ENCODE measurements at regions not wholly inside any gene's neighbourhood (a gene's known extent, or its start where the extent isn't known, plus 50 kb on each side); places are given as distances from the start of the nearest gene placed in this dataset.

DNA sequence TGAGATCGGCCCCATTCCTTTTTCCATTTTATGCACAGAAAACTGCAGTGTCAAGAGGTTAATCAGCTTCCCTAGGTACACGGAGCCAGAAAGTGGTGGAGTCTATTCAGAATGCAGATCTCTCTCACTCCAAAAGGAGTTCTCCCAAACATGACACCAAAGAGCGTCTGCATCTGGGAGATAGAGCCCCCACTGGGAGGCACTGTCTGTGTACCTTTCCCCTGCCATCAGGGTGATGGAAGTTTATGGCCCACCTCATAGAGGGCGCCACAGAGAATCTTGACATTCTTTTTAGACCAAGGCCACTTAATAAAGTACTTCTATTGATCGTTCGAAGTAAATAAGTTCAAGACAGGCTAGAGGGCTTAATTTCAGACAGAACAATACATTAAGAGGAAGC lies 493.7 kb upstream of the ERCC4 start:
- Histone ChIP-seq H3K36me3 (no peaks in the 10 kb centered on the region), H3K9me3 (peaks cover 0 to 6% (median 0%) of the 10 kb centered on the region in 11 donors), H3K27ac (no peak overlapping the region), H3K27me3 (peaks cover 0 to 5% (median 0%) of the 10 kb centered on the region in 7 donors), H3K4me1 (no peaks in the 10 kb centered on the region), H3K4me3 (no peak overlapping the region)
- ATAC-seq (no peak), DNase-seq (no peak)
- intact Hi-C loops (cut with DNase I): no loop called here
- WGBS, 2 donors: 55 to 65% methylated on average over 6 of the region's 6 CpGs
- TF ChIP-seq, protein P1, sequence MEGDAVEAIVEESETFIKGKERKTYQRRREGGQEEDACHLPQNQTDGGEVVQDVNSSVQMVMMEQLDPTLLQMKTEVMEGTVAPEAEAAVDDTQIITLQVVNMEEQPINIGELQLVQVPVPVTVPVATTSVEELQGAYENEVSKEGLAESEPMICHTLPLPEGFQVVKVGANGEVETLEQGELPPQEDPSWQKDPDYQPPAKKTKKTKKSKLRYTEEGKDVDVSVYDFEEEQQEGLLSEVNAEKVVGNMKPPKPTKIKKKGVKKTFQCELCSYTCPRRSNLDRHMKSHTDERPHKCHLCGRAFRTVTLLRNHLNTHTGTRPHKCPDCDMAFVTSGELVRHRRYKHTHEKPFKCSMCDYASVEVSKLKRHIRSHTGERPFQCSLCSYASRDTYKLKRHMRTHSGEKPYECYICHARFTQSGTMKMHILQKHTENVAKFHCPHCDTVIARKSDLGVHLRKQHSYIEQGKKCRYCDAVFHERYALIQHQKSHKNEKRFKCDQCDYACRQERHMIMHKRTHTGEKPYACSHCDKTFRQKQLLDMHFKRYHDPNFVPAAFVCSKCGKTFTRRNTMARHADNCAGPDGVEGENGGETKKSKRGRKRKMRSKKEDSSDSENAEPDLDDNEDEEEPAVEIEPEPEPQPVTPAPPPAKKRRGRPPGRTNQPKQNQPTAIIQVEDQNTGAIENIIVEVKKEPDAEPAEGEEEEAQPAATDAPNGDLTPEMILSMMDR (IDR thresholded peaks at IDR 0.05): no peak

DNA sequence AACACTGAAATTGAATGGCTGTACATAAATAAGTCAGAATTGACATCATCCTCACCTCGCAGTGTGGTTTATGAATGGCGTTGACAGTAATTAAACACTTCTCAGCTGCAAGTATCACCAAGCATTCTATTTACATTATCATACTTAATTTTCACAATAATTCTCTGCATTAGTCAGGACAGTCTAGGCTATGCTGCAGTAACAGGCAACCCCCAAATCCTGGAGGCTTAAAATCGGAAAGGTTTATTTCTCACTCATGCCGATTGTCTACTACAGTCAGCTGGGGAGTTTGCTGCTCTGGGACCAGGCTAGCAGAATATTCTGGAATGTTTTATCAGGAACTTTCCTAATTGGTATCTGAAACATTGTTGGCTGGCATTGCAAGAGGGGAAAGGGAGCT lies 493.2 kb upstream of the ERCC4 start:
- Histone ChIP-seq H3K4me1 (no peaks in the 10 kb centered on the region), H3K36me3 (no peaks in the 10 kb centered on the region), H3K27me3 (peaks cover 0 to 5% (median 0%) of the 10 kb centered on the region in 7 donors), H3K27ac (no peak overlapping the region), H3K9me3 (peaks cover 0 to 6% (median 0%) of the 10 kb centered on the region in 11 donors), H3K4me3 (no peak overlapping the region)
- intact Hi-C loops (cut with DNase I): no loop called here
- TF ChIP-seq, protein P1 (IDR thresholded peaks at IDR 0.05): no peak
- 92 to 93% methylated on average over 4 of the region's 4 CpGs for WGBS, 2 donors
- DNase-seq (no peak), ATAC-seq (no peak)

DNA sequence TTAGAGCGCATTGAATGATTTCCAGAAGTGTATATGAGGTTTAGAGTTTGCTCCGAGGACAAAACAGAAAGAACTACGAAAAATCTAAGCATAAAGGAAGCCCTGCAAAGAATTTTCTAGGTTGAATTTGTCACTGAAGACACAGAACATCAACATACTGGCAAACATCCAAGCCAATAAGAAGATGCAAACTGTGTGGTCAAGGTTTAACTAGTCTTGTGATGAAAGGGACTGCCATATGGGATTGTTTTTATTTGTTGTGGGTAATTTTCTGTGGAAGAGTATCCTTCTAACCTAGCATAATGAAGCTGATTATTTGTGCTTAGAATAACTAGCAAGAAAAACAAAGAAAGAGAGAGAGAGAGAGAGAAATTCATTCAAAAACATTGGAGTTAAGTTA lies 492.0 kb upstream of the ERCC4 start:
- no peaks in the 10 kb centered on the region for H3K4me1 ChIP-seq
- ATAC-seq: no peak
- H3K4me3 ChIP-seq: no peak overlapping the region
- H3K36me3 ChIP-seq: no peaks in the 10 kb centered on the region
- H3K27me3 ChIP-seq: peaks cover 0 to 5% (median 0%) of the 10 kb centered on the region in 7 donors
- TF ChIP-seq, protein P1 (IDR thresholded peaks at IDR 0.05): no peak
- no peak for DNase-seq
- 77 to 83% methylated on average over 3 of the region's 3 CpGs for WGBS, 2 donors
- no peak overlapping the region for H3K27ac ChIP-seq
- intact Hi-C loops (cut with DNase I): no loop called here
- peaks cover 0 to 6% (median 0%) of the 10 kb centered on the region in 11 donors for H3K9me3 ChIP-seq

DNA sequence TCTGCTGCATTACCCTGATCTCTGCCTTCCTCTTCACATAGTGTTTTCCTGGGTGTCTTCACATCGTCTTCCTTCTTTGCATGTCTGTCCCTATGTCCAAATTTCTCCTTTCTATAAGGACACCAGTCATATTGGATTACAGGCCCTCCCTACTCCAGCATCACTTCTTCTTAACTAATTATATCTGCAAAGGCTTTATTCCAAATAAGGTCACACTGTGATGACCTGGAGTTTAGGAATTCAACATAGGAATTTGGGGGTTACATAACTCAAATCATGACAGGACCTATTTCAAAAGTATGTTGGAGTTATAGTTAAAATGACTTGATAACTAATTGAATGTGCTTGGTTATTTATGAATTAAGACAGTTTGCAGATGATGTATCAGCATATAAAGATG lies 490.5 kb upstream of the ERCC4 start:
- H3K4me3 ChIP-seq: no peak overlapping the region
- DNase-seq: no peak
- intact Hi-C loops (cut with DNase I): no loop called here
- no peak for ATAC-seq
- H3K4me1 ChIP-seq: no peaks in the 10 kb centered on the region
- TF ChIP-seq, protein P1 (IDR thresholded peaks at IDR 0.05): no peak
- H3K27ac ChIP-seq: no peak overlapping the region
- H3K27me3 ChIP-seq: peaks cover 0 to 5% (median 0%) of the 10 kb centered on the region in 7 donors
- WGBS, 2 donors: 56 to 67% methylated on average over 1 of the region's 1 CpG
- peaks cover 0 to 6% (median 0%) of the 10 kb centered on the region in 11 donors for H3K9me3 ChIP-seq
- no peaks in the 10 kb centered on the region for H3K36me3 ChIP-seq

Data from heart right ventricle (tissue), 16 donors.